ENCODE measurements at regions not wholly inside any gene's neighbourhood (a gene's known extent, or its start where the extent isn't known, plus 50 kb on each side); places are given as distances from the start of the nearest gene placed in this dataset.

- Mint-ChIP-seq H3K4me1 (ENCODE audit: low read depth, unreplicated experiment) (no peaks in the 10 kb centered on the region), H3K27me3 (ENCODE audit: unreplicated experiment) (no peaks in the 10 kb centered on the region), H3K27ac (ENCODE audit: unreplicated experiment) (no peak overlapping the region), H3K4me3 (ENCODE audit: low read depth, unreplicated experiment) (no peak overlapping the region), H3K9me3 (ENCODE audit: low read depth, unreplicated experiment) (no peaks in the 10 kb centered on the region), H3K36me3 (ENCODE audit: insufficient read depth, unreplicated experiment) (no peaks in the 10 kb centered on the region)
- BruUV-seq (replicated peaks) = no TSS peak
- intact Hi-C loops (cut with micrococcal nuclease; ENCODE audit: unreplicated experiment) = no loop called here
- CTCF ChIA-PET = no interaction called here
- no peak for TF ChIP-seq CTCF (IDR thresholded peaks at IDR 0.05; ENCODE audit: unreplicated experiment)
- no peak for DNase-seq
Observed at GRCh38 chr15:91491101-91491950, 362.2 kb upstream of the SLCO3A1 start.

- H3K27me3 Mint-ChIP-seq (ENCODE audit: unreplicated experiment) = no peaks in the 10 kb centered on the region
Observed at GRCh38 chr15:91496754-91497691, 356.5 kb upstream of the SLCO3A1 start.

GRCh38 chr15:91498046-91498748 lies 355.3 kb upstream of the SLCO3A1 start:
- Mint-ChIP-seq H3K27me3 (ENCODE audit: unreplicated experiment) (no peaks in the 10 kb centered on the region), H3K27ac (ENCODE audit: unreplicated experiment) (no peak overlapping the region), H3K4me3 (ENCODE audit: low read depth, unreplicated experiment) (no peak overlapping the region), H3K9me3 (ENCODE audit: low read depth, unreplicated experiment) (no peaks in the 10 kb centered on the region), H3K36me3 (ENCODE audit: insufficient read depth, unreplicated experiment) (no peaks in the 10 kb centered on the region), H3K4me1 (ENCODE audit: low read depth, unreplicated experiment) (peaks cover 10% of the 10 kb centered on the region)
- intact Hi-C loops (cut with micrococcal nuclease; ENCODE audit: unreplicated experiment) = no loop called here
- TF ChIP-seq CTCF (IDR thresholded peaks at IDR 0.05; ENCODE audit: unreplicated experiment) = no peak
- DNase-seq = no peak
- CTCF ChIA-PET = no interaction called here
- BruUV-seq (replicated peaks) = no TSS peak

More at GRCh38 chr15:91496754-91497691, 356.5 kb upstream of the SLCO3A1 start:
- Mint-ChIP-seq H3K4me3 (ENCODE audit: low read depth, unreplicated experiment) (no peak overlapping the region), H3K4me1 (ENCODE audit: low read depth, unreplicated experiment) (peaks cover 10% of the 10 kb centered on the region), H3K27ac (ENCODE audit: unreplicated experiment) (no peak overlapping the region), H3K36me3 (ENCODE audit: insufficient read depth, unreplicated experiment) (no peaks in the 10 kb centered on the region), H3K9me3 (ENCODE audit: low read depth, unreplicated experiment) (no peaks in the 10 kb centered on the region)
- BruUV-seq (replicated peaks) = no TSS peak
- intact Hi-C loops (cut with micrococcal nuclease; ENCODE audit: unreplicated experiment) = no loop called here
- CTCF ChIA-PET = interaction anchor here (0.8 to 1.0 kb wide), 4 partner anchors 18 to 239 kb away, joined by 3 read pairs; no protein-coding TSS in a partner anchor
- peak; percentile 18 for DNase-seq
- TF ChIP-seq CTCF (IDR thresholded peaks at IDR 0.05; ENCODE audit: unreplicated experiment) = no peak

GRCh38 chr15:91498749-91499062 lies 354.8 kb upstream of the SLCO3A1 start:
- no peak for DNase-seq
- Mint-ChIP-seq H3K36me3 (ENCODE audit: insufficient read depth, unreplicated experiment) (no peaks in the 10 kb centered on the region), H3K4me1 (ENCODE audit: low read depth, unreplicated experiment) (peaks cover 10% of the 10 kb centered on the region), H3K27me3 (ENCODE audit: unreplicated experiment) (no peaks in the 10 kb centered on the region), H3K4me3 (ENCODE audit: low read depth, unreplicated experiment) (no peak overlapping the region), H3K27ac (ENCODE audit: unreplicated experiment) (no peak overlapping the region), H3K9me3 (ENCODE audit: low read depth, unreplicated experiment) (no peaks in the 10 kb centered on the region)
- BruUV-seq (replicated peaks) = no TSS peak
- intact Hi-C loops (cut with micrococcal nuclease; ENCODE audit: unreplicated experiment) = no loop called here
- no peak for TF ChIP-seq CTCF (IDR thresholded peaks at IDR 0.05; ENCODE audit: unreplicated experiment)
- CTCF ChIA-PET = no interaction called here

Data from Calu3 (cell line).